ENCODE measurements at regions not wholly inside any gene's neighbourhood (a gene's known extent, or its start where the extent isn't known, plus 50 kb on each side); places are given as distances from the start of the nearest gene placed in this dataset.
A peak's percentile ranks its signal among the peaks of the same experiment; 100 is the strongest.
"Not testable (repeated sequence)": the region's sequence is repeated elsewhere in the genome, so short reads cannot be mapped to it uniquely, and the experiment has no call there.

DNA sequence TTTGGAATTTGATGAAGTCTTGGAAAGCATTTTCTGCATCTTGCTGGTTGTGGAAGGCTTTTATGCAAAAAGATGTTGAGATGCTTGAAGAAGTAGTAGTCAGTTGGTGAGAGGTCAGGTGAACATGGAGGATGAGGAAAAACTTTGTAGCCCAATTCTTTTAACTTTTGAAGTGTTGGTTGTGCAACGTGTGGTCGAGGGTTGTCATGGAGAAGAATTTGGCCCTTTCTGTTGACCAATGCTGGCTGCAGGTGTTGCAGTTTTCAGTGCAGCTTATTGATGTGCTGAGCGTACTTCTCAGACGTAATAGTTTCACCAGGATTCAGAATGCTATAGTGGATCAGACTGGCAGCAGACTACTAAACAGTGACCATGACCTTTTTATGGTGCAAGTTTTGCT lies 508.4 kb upstream of the MAP2 start:
- no peak for DNase-seq (ENCODE audit: low read depth)
- TF ChIP-seq, protein P1, sequence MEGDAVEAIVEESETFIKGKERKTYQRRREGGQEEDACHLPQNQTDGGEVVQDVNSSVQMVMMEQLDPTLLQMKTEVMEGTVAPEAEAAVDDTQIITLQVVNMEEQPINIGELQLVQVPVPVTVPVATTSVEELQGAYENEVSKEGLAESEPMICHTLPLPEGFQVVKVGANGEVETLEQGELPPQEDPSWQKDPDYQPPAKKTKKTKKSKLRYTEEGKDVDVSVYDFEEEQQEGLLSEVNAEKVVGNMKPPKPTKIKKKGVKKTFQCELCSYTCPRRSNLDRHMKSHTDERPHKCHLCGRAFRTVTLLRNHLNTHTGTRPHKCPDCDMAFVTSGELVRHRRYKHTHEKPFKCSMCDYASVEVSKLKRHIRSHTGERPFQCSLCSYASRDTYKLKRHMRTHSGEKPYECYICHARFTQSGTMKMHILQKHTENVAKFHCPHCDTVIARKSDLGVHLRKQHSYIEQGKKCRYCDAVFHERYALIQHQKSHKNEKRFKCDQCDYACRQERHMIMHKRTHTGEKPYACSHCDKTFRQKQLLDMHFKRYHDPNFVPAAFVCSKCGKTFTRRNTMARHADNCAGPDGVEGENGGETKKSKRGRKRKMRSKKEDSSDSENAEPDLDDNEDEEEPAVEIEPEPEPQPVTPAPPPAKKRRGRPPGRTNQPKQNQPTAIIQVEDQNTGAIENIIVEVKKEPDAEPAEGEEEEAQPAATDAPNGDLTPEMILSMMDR (IDR thresholded peaks at IDR 0.05; ENCODE audit: insufficient read depth, low read length), result no peak
- H3K4me3 ChIP-seq (ENCODE audit: low read depth, low read length), result no peak overlapping the region

DNA sequence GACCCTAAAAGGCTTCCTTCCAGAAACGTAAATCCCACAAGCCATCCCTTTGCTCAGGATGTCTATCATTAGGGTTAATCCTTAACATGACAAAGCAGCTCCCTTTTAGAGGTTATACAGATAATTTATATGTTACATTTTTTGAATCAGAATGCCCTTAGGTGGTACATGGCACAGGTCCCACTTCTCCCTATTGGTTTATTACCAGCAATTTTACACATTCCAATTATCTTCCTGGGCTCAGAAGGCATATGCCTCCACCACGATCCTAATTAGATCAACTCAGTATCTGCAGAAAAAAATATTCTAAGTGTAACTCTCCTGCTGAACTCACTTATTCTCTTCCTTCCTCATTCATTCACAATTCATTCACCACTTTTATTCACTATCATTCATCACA lies 507.0 kb upstream of the MAP2 start:
- H3K4me3 ChIP-seq (ENCODE audit: low read depth, low read length), result no peak overlapping the region
- TF ChIP-seq, protein P1 (IDR thresholded peaks at IDR 0.05; ENCODE audit: insufficient read depth, low read length), result no peak
- DNase-seq (ENCODE audit: low read depth), result no peak

- not testable (repeated sequence) for H3K4me3 ChIP-seq (ENCODE audit: low read depth, low read length); DNase-seq (ENCODE audit: low read depth)
Measured at GRCh38 chr2:208921358-208921757, 502.5 kb upstream of the MAP2 start.

GRCh38 chr2:208927867-208928266 lies 496.0 kb upstream of the MAP2 start:
- no peak overlapping the region for H3K4me3 ChIP-seq (ENCODE audit: low read depth, low read length)
- TF ChIP-seq, protein P1 (IDR thresholded peaks at IDR 0.05; ENCODE audit: insufficient read depth, low read length), result no peak
- DNase-seq (ENCODE audit: low read depth), result no peak

- no peak overlapping the region for H3K4me3 ChIP-seq (ENCODE audit: low read depth, low read length)
- DNase-seq (ENCODE audit: low read depth), result peak; percentile 1
- TF ChIP-seq, protein P1 (IDR thresholded peaks at IDR 0.05; ENCODE audit: insufficient read depth, low read length), result no peak
Measured at GRCh38 chr2:208929139-208929864, 494.5 kb upstream of the MAP2 start.

- no peak overlapping the region for H3K4me3 ChIP-seq (ENCODE audit: low read depth, low read length)
- no peak for DNase-seq (ENCODE audit: low read depth)
- TF ChIP-seq, protein P1 (IDR thresholded peaks at IDR 0.05; ENCODE audit: insufficient read depth, low read length), result no peak
Measured at GRCh38 chr2:208929894-208930427, 493.9 kb upstream of the MAP2 start.

DNA sequence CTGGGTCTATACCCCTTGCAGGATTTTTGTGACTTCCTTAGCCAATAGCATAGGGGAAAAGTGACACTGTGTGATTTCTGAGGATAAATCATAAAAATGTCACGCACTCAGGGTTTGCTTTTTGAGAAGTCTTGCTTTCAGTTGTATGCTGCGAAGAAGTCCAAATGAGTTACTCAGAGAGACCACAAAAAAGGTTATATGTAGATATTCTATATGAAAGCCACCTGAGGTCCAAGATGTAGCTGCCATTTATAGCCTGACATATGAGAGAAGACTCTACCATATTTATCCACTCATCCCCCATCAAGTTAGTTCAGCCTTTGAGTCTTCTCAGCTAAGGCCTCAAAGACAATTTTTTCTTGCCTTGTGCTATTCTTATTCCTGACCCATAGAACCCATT lies 488.3 kb upstream of the MAP2 start:
- TF ChIP-seq, protein P1 (IDR thresholded peaks at IDR 0.05; ENCODE audit: insufficient read depth, low read length), result no peak
- no peak for DNase-seq (ENCODE audit: low read depth)
- H3K4me3 ChIP-seq (ENCODE audit: low read depth, low read length), result no peak overlapping the region

Measured in fibroblast of the aortic adventitia (primary cell).